ENCODE measurements at regions not wholly inside any gene's neighbourhood (a gene's known extent, or its start where the extent isn't known, plus 50 kb on each side); places are given as distances from the start of the nearest gene placed in this dataset.

GRCh38 chr4:3833326-3833989, 67.3 kb downstream of the ADRA2C start:
- Mint-ChIP-seq H3K4me3 (no peak overlapping the region), H3K27ac (no peak overlapping the region), H3K4me1 (no peaks in the 10 kb centered on the region), H3K36me3 (no peaks in the 10 kb centered on the region), H3K9me3 (no peaks in the 10 kb centered on the region), H3K27me3 (peaks cover 42 to 45% of the 10 kb centered on the region in 2 donors)
- ATAC-seq (replicated peaks in 1 of 4) (no peak), DNase-seq (no peak)
- Histone ChIP-seq H3K36me3 (ENCODE audit: control insufficient read depth in 2 of 2, extremely low read depth in 1 of 2, insufficient read depth in 1 of 2, low read length in 1 of 2) (no peaks in the 10 kb centered on the region), H3K4me1 (ENCODE audit: control insufficient read depth in 1 of 2, extremely low read depth in 1 of 2, insufficient read depth in 2 of 2, low read length in 2 of 2) (no peaks in the 10 kb centered on the region), H3K27ac (ENCODE audit: low read length) (no peak overlapping the region), H3K9me3 (no peaks in the 10 kb centered on the region), H3K4me3 (ENCODE audit: control insufficient read depth in 1 of 2, extremely low read depth in 1 of 2, low read length in 1 of 2) (no peak overlapping the region), H3K27me3 (replicated peaks in 1 of 2; ENCODE audit: control insufficient read depth in 2 of 2, extremely low read depth in 1 of 2, insufficient read depth in 2 of 2, low read length in 1 of 2) (peaks cover 0 to 89% of the 10 kb centered on the region in 2 experiments)
- CTCF ChIA-PET, result no interaction called here
- POLR2A ChIA-PET, result no interaction called here
- 82% methylated on average over 17 of the region's 18 CpGs for WGBS (ENCODE audit: insufficient coverage)

GRCh38 chr4:3834186-3834662, 68.0 kb downstream of the ADRA2C start:
- ChIA-PET CTCF (interaction anchor here in 1 of 2 donors (0.6 kb wide), 1 partner anchor 663 kb away, joined by 5 read pairs; no protein-coding TSS in a partner anchor), POLR2A (no interaction called here)
- no peaks in the 10 kb centered on the region for H3K36me3 Mint-ChIP-seq
- ATAC-seq (replicated peaks in 1 of 4) (no peak), DNase-seq (no peak)
- H3K36me3 ChIP-seq (ENCODE audit: control insufficient read depth in 2 of 2, extremely low read depth in 1 of 2, insufficient read depth in 1 of 2, low read length in 1 of 2), result no peaks in the 10 kb centered on the region
- H3K27me3 ChIP-seq (replicated peaks in 1 of 2; ENCODE audit: control insufficient read depth in 2 of 2, extremely low read depth in 1 of 2, insufficient read depth in 2 of 2, low read length in 1 of 2), result peaks cover 0 to 88% of the 10 kb centered on the region in 2 experiments
- H3K4me1 Mint-ChIP-seq, result no peaks in the 10 kb centered on the region
- 22% methylated on average over 13 of the region's 15 CpGs for WGBS (ENCODE audit: insufficient coverage)
- no peak overlapping the region for H3K27ac ChIP-seq (ENCODE audit: low read length)
- no peak overlapping the region for H3K27ac Mint-ChIP-seq
- no peak overlapping the region for H3K4me3 ChIP-seq (ENCODE audit: control insufficient read depth in 1 of 2, extremely low read depth in 1 of 2, low read length in 1 of 2)
- no peaks in the 10 kb centered on the region for H3K9me3 Mint-ChIP-seq
- H3K9me3 ChIP-seq, result no peaks in the 10 kb centered on the region
- H3K4me3 Mint-ChIP-seq, result no peak overlapping the region
- peaks cover 40 to 43% of the 10 kb centered on the region in 2 donors for H3K27me3 Mint-ChIP-seq
- no peaks in the 10 kb centered on the region for H3K4me1 ChIP-seq (ENCODE audit: control insufficient read depth in 1 of 2, extremely low read depth in 1 of 2, insufficient read depth in 2 of 2, low read length in 2 of 2)

- Mint-ChIP-seq H3K4me3 (no peak overlapping the region), H3K9me3 (no peaks in the 10 kb centered on the region), H3K36me3 (no peaks in the 10 kb centered on the region), H3K4me1 (no peaks in the 10 kb centered on the region), H3K27ac (no peak overlapping the region), H3K27me3 (peaks cover 38 to 39% of the 10 kb centered on the region in 2 donors)
- CTCF ChIA-PET, result interaction anchor here in 1 of 2 donors (0.6 kb wide), 1 partner anchor 664 kb away, joined by 5 read pairs; no protein-coding TSS in a partner anchor
- Histone ChIP-seq H3K4me1 (ENCODE audit: control insufficient read depth in 1 of 2, extremely low read depth in 1 of 2, insufficient read depth in 2 of 2, low read length in 2 of 2) (no peaks in the 10 kb centered on the region), H3K4me3 (ENCODE audit: control insufficient read depth in 1 of 2, extremely low read depth in 1 of 2, low read length in 1 of 2) (no peak overlapping the region), H3K27ac (ENCODE audit: low read length) (no peak overlapping the region), H3K27me3 (replicated peaks in 1 of 2; ENCODE audit: control insufficient read depth in 2 of 2, extremely low read depth in 1 of 2, insufficient read depth in 2 of 2, low read length in 1 of 2) (peaks cover 0 to 82% of the 10 kb centered on the region in 2 experiments), H3K36me3 (ENCODE audit: control insufficient read depth in 2 of 2, extremely low read depth in 1 of 2, insufficient read depth in 1 of 2, low read length in 1 of 2) (no peaks in the 10 kb centered on the region), H3K9me3 (no peaks in the 10 kb centered on the region)
- no peak for DNase-seq
- POLR2A ChIA-PET, result no interaction called here
- ATAC-seq (replicated peaks in 1 of 4), result no peak
- 40% methylated on average over 16 of the region's 18 CpGs for WGBS (ENCODE audit: insufficient coverage)
Observed at GRCh38 chr4:3834663-3835521, 68.7 kb downstream of the ADRA2C start.

- 36% methylated on average over 18 of the region's 22 CpGs for WGBS (ENCODE audit: insufficient coverage)
- ChIA-PET POLR2A (no interaction called here), CTCF (no interaction called here)
- ATAC-seq (replicated peaks in 1 of 4), result no peak
- Histone ChIP-seq H3K36me3 (ENCODE audit: control insufficient read depth in 2 of 2, extremely low read depth in 1 of 2, insufficient read depth in 1 of 2, low read length in 1 of 2) (no peaks in the 10 kb centered on the region), H3K4me1 (ENCODE audit: control insufficient read depth in 1 of 2, extremely low read depth in 1 of 2, insufficient read depth in 2 of 2, low read length in 2 of 2) (no peaks in the 10 kb centered on the region), H3K9me3 (no peaks in the 10 kb centered on the region), H3K4me3 (ENCODE audit: control insufficient read depth in 1 of 2, extremely low read depth in 1 of 2, low read length in 1 of 2) (no peak overlapping the region), H3K27me3 (replicated peaks in 1 of 2; ENCODE audit: control insufficient read depth in 2 of 2, extremely low read depth in 1 of 2, insufficient read depth in 2 of 2, low read length in 1 of 2) (peaks cover 0 to 78% of the 10 kb centered on the region in 2 experiments), H3K27ac (ENCODE audit: low read length) (no peak overlapping the region)
- Mint-ChIP-seq H3K27ac (no peak overlapping the region), H3K27me3 (peaks cover 39 to 41% of the 10 kb centered on the region in 2 donors), H3K4me3 (no peak overlapping the region), H3K36me3 (no peaks in the 10 kb centered on the region), H3K4me1 (no peaks in the 10 kb centered on the region), H3K9me3 (no peaks in the 10 kb centered on the region)
- no peak for DNase-seq
Observed at GRCh38 chr4:3835527-3836405, 69.6 kb downstream of the ADRA2C start.

GRCh38 chr4:3836406-3836755, 70.2 kb downstream of the ADRA2C start:
- WGBS (ENCODE audit: insufficient coverage), result 51% methylated on average over 7 of the region's 10 CpGs
- CTCF ChIA-PET, result no interaction called here
- H3K4me3 ChIP-seq (ENCODE audit: control insufficient read depth in 1 of 2, extremely low read depth in 1 of 2, low read length in 1 of 2), result no peak overlapping the region
- H3K27me3 ChIP-seq (replicated peaks in 1 of 2; ENCODE audit: control insufficient read depth in 2 of 2, extremely low read depth in 1 of 2, insufficient read depth in 2 of 2, low read length in 1 of 2), result peaks cover 0 to 79% of the 10 kb centered on the region in 2 experiments
- no peak for ATAC-seq (replicated peaks in 1 of 4)
- Mint-ChIP-seq H3K27ac (no peak overlapping the region), H3K36me3 (no peaks in the 10 kb centered on the region), H3K9me3 (no peaks in the 10 kb centered on the region), H3K4me3 (no peak overlapping the region), H3K27me3 (peaks cover 39 to 42% of the 10 kb centered on the region in 2 donors), H3K4me1 (no peaks in the 10 kb centered on the region)
- H3K9me3 ChIP-seq, result no peaks in the 10 kb centered on the region
- H3K27ac ChIP-seq (ENCODE audit: low read length), result no peak overlapping the region
- POLR2A ChIA-PET, result no interaction called here
- DNase-seq, result no peak
- H3K36me3 ChIP-seq (ENCODE audit: control insufficient read depth in 2 of 2, extremely low read depth in 1 of 2, insufficient read depth in 1 of 2, low read length in 1 of 2), result no peaks in the 10 kb centered on the region
- no peaks in the 10 kb centered on the region for H3K4me1 ChIP-seq (ENCODE audit: control insufficient read depth in 1 of 2, extremely low read depth in 1 of 2, insufficient read depth in 2 of 2, low read length in 2 of 2)
